ENCODE measurements at regions not wholly inside any gene's neighbourhood (a gene's known extent, or its start where the extent isn't known, plus 50 kb on each side); places are given as distances from the start of the nearest gene placed in this dataset.

DNA sequence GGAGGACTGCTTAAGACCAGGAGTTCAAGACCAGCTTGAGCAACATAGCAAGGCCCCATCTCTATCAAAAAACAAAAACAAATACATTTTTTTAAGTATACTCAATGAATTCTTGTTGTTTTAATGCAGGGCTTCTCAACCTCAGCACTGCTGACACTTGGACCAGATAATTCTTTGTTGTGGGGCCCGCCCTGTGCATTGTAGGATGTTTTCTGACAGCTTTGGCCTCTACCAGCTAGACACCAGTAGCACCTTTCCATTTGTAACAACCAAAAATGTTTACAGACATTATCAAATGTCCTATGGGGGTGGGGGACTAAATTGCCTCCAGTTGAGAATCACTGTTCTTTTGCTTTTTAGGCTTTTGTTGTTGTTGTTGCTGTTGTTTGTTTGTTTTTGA is 128.1 kb upstream of the MDM1 start:
- ChIA-PET CTCF (no interaction called here), POLR2A (no interaction called here)
- TF ChIP-seq ZNF384 (IDR thresholded peaks at IDR 0.05) = no peak
- no peak for TF ChIP-seq SUZ12 (IDR thresholded peaks at IDR 0.05)
- TF ChIP-seq CTBP1 (IDR thresholded peaks at IDR 0.05; ENCODE audit: borderline replicate concordance) = no peak
- TF ChIP-seq L3MBTL2 (conservative IDR thresholded peaks at IDR 0.05) = no peak
- no peak for TF ChIP-seq SP1 (IDR thresholded peaks at IDR 0.05)
- TF ChIP-seq HDGF (IDR thresholded peaks at IDR 0.05; ENCODE audit: borderline replicate concordance) = no peak
- no peak for TF ChIP-seq BHLHE40 (IDR thresholded peaks at IDR 0.05; ENCODE audit: borderline replicate concordance)
- no peak for TF ChIP-seq LEF1 (IDR thresholded peaks at IDR 0.05; ENCODE audit: borderline replicate concordance)
- TF ChIP-seq ELF4 (IDR thresholded peaks at IDR 0.05) = no peak
- TF ChIP-seq, protein P1, sequence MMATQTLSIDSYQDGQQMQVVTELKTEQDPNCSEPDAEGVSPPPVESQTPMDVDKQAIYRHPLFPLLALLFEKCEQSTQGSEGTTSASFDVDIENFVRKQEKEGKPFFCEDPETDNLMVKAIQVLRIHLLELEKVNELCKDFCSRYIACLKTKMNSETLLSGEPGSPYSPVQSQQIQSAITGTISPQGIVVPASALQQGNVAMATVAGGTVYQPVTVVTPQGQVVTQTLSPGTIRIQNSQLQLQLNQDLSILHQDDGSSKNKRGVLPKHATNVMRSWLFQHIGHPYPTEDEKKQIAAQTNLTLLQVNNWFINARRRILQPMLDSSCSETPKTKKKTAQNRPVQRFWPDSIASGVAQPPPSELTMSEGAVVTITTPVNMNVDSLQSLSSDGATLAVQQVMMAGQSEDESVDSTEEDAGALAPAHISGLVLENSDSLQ (IDR thresholded peaks at IDR 0.05) = no peak
- no peak for TF ChIP-seq FOXK2 (IDR thresholded peaks at IDR 0.05)
- TF ChIP-seq ARNT (IDR thresholded peaks at IDR 0.05) = no peak
- TF ChIP-seq FOXA1 (IDR thresholded peaks at IDR 0.05) = no peak
- TF ChIP-seq NFRKB (IDR thresholded peaks at IDR 0.05) = no peak

DNA sequence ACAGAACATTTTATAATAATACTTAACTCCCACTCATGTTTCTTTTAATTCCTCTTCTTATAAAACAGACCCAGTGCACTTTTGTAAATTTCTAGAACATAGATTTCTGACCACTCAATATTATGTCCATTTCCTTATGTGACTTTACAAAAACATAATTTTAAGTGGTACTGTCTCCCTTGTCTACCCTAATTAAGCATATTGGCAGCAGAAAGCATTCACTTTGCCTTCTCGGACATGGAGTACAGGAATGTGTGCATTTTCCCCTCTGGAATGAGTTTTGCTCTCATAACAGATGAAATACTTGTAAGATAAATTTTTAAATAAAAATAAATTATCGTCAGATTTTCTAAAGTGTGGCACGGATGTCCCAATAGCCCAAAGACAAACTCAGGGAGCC is 129.5 kb upstream of the MDM1 start:
- no peak for DNase-seq (ENCODE audit: extremely low spot score)

More for the DNA sequence above, 128.1 kb upstream of the MDM1 start:
- DNase-seq (ENCODE audit: extremely low spot score) = no peak

DNA sequence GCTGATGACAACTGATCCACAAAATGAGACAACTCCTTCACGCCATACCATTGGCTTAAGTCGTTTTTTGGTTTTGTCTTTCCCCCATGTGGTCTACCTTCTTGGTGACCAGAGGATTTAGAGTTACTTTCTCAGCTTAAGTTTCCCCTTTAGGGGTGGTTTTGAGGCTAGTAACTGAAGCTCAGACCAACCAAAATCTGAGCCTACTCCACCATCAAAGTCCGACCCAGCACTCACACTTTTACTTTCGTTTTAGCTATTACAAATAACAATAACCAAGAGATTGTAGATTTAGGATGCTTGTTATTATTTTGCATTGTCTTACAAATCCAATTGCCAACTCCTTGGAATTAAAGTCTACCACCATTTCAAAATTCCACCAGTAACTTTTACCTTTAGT is 130.6 kb upstream of the MDM1 start:
- ChIA-PET POLR2A (no interaction called here), CTCF (no interaction called here)
- TF ChIP-seq NFRKB (IDR thresholded peaks at IDR 0.05) (no peak), HDGF (IDR thresholded peaks at IDR 0.05; ENCODE audit: borderline replicate concordance) (no peak), LEF1 (IDR thresholded peaks at IDR 0.05; ENCODE audit: borderline replicate concordance) (no peak)
- no peak for DNase-seq (ENCODE audit: extremely low spot score)

More for the DNA sequence above, 129.5 kb upstream of the MDM1 start:
- ChIA-PET CTCF (interaction anchor here (0.6 kb wide), 1 partner anchor 184 kb away, joined by 3 read pairs; no protein-coding TSS in a partner anchor), POLR2A (no interaction called here)
- TF ChIP-seq SUZ12 (IDR thresholded peaks at IDR 0.05) (no peak), FOXM1 (IDR thresholded peaks at IDR 0.05; ENCODE audit: borderline replicate concordance) (no peak), HDGF (IDR thresholded peaks at IDR 0.05; ENCODE audit: borderline replicate concordance) (no peak), ARNT (IDR thresholded peaks at IDR 0.05) (no peak), L3MBTL2 (conservative IDR thresholded peaks at IDR 0.05) (no peak), TARDBP (IDR thresholded peaks at IDR 0.05) (no peak), NFRKB (IDR thresholded peaks at IDR 0.05) (no peak)
- TF ChIP-seq, protein P1 (IDR thresholded peaks at IDR 0.05) = no peak

DNA sequence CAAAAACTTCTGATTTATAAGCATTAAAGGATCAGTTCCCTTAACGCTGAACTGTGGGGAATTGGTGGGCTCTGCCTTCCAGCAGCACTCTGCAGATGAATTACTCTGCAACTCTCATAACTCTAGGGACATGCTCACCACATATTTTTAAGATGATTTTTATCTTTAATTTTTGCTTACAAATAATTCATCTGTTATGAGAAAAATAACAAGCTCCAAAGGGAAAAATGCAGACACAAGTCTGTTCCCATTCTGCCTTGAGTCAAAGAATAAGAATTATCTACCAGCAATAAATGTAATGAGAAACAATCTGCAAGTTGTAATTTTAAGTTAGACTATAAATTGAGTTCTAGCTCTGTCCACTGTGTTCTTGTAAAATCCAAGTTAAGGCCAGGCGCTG is 133.1 kb upstream of the MDM1 start:
- POLR2A ChIA-PET = no interaction called here
- CTCF ChIA-PET = no interaction called here
- DNase-seq (ENCODE audit: extremely low spot score) = no peak
- TF ChIP-seq FOXA1 (IDR thresholded peaks at IDR 0.05) (no peak), SUZ12 (IDR thresholded peaks at IDR 0.05) (no peak), TARDBP (IDR thresholded peaks at IDR 0.05) (no peak), ARNT (IDR thresholded peaks at IDR 0.05) (no peak), SP1 (IDR thresholded peaks at IDR 0.05) (no peak)

DNA sequence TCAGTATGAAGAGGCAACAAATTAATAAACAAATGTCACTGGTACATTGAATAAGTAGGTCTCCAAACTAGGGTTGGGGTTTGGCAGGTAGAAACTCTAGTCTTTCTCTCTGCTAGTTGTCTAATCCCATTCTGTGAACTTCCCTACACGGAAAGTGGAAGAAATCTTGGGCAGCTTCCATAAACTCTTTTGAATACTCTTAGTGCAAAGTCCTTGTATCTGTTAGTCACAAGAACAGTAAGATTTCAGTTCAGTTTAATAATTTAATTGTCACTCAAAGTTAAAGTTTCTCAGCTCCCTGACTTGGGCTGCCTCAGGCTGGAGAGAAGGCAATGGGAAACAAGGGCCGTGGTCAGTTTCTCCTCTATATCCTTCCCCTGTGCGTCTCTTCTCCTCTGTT is 135.4 kb upstream of the MDM1 start:
- ChIA-PET POLR2A (no interaction called here), CTCF (interaction anchor here (1.0 kb wide), 1 partner anchor 13 kb away, joined by 3 read pairs; no protein-coding TSS in a partner anchor)
- TF ChIP-seq ELF4 (IDR thresholded peaks at IDR 0.05) (no peak), ARNT (IDR thresholded peaks at IDR 0.05) (no peak), NFRKB (IDR thresholded peaks at IDR 0.05) (no peak), BHLHE40 (IDR thresholded peaks at IDR 0.05; ENCODE audit: borderline replicate concordance) (no peak), TARDBP (IDR thresholded peaks at IDR 0.05) (no peak), FOXK2 (IDR thresholded peaks at IDR 0.05) (no peak), SUZ12 (IDR thresholded peaks at IDR 0.05) (no peak), FOXA1 (IDR thresholded peaks at IDR 0.05) (no peak)
- no peak for DNase-seq (ENCODE audit: extremely low spot score)

DNA sequence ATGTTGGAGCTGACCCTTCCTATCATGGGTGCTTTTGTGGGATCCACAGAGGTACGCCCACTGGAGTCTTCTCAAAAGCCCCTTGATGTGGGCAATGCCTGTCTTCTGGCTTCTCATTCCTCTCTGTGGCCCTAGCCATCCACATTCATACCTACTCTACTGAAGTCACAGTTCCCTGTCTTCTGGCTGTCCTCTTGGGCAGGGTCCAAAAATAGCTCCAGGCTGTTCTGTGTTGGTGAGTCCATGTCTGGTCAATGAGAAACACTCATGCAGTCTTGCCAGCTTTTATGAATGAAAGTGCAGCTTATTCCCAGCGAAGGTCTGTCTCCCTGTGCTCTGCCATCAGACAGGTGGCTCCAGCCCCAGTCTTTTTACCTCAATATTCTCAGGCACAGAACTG is 135.9 kb upstream of the MDM1 start:
- CTCF ChIA-PET = interaction anchor here (1.0 kb wide), 1 partner anchor 14 kb away, joined by 3 read pairs; no protein-coding TSS in a partner anchor
- TF ChIP-seq SUZ12 (IDR thresholded peaks at IDR 0.05) = no peak
- TF ChIP-seq HDGF (IDR thresholded peaks at IDR 0.05; ENCODE audit: borderline replicate concordance) = no peak
- no peak for TF ChIP-seq L3MBTL2 (conservative IDR thresholded peaks at IDR 0.05)
- no peak for TF ChIP-seq SP1 (IDR thresholded peaks at IDR 0.05)
- no peak for TF ChIP-seq ZNF384 (IDR thresholded peaks at IDR 0.05)
- TF ChIP-seq CTBP1 (IDR thresholded peaks at IDR 0.05; ENCODE audit: borderline replicate concordance) = no peak
- TF ChIP-seq LEF1 (IDR thresholded peaks at IDR 0.05; ENCODE audit: borderline replicate concordance) = no peak
- TF ChIP-seq TARDBP (IDR thresholded peaks at IDR 0.05) = no peak
- TF ChIP-seq, protein P1 (IDR thresholded peaks at IDR 0.05) = no peak
- TF ChIP-seq FOXK2 (IDR thresholded peaks at IDR 0.05) = no peak
- no peak for TF ChIP-seq ELF4 (IDR thresholded peaks at IDR 0.05)
- TF ChIP-seq FOXA1 (IDR thresholded peaks at IDR 0.05) = no peak
- TF ChIP-seq NFRKB (IDR thresholded peaks at IDR 0.05) = no peak
- no peak for TF ChIP-seq BHLHE40 (IDR thresholded peaks at IDR 0.05; ENCODE audit: borderline replicate concordance)
- no peak for TF ChIP-seq FOXM1 (IDR thresholded peaks at IDR 0.05; ENCODE audit: borderline replicate concordance)
- TF ChIP-seq ARNT (IDR thresholded peaks at IDR 0.05) = no peak
- no peak for DNase-seq (ENCODE audit: extremely low spot score)
- POLR2A ChIA-PET = no interaction called here

DNA sequence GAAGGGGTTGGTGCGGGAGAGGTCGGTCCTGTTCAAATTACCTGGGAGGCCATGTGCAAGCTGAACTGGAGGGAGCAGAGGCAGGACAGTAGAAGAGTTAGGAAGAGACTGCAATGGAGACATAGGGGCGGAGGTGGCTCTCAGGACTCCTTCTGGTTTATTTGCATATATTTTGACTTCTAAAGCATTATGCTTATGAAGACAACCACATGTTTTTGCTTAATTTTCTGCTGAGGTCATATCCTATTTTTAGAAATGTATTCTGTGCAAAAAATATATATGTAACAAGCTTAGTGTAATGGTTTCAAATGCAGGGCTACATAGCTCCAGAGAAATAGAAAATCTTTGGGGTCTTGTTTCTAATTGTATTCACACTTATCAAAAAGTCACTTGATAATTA is 137.0 kb upstream of the MDM1 start:
- CTCF ChIA-PET = no interaction called here
- DNase-seq (ENCODE audit: extremely low spot score) = no peak
- POLR2A ChIA-PET = no interaction called here
- TF ChIP-seq ARNT (IDR thresholded peaks at IDR 0.05) (no peak), CTBP1 (IDR thresholded peaks at IDR 0.05; ENCODE audit: borderline replicate concordance) (no peak), FOXM1 (IDR thresholded peaks at IDR 0.05; ENCODE audit: borderline replicate concordance) (no peak), SUZ12 (IDR thresholded peaks at IDR 0.05) (no peak), FOXK2 (IDR thresholded peaks at IDR 0.05) (no peak)
